Liver (tissue), 8 donors: ENCODE measurements at regions not wholly inside any gene's neighbourhood (a gene's known extent, or its start where the extent isn't known, plus 50 kb on each side); places are given as distances from the start of the nearest gene placed in this dataset.

ENCODE experiments used
- DNase-seq: peaks from one replicate; pipeline ENCODE4 v3.0.0-alpha.2; 2017; ENCODE audit warnings: low spot score
- H3K27ac ChIP-seq, 2 donors: one replicate each; pipeline ENCODE4 v1.7.0; 2013; ENCODE audit warnings: inconsistent platforms in 2 of 2, low read length in 2 of 2, control low read depth in 1 of 2, low read depth in 1 of 2, mild to moderate bottlenecking in 1 of 2
- H3K27me3 ChIP-seq, 4 donors: one replicate each; pipeline versions ENCODE4 v1.6.1 to v1.7.0; 2013; ENCODE audit warnings: low read length in 3 of 4, inconsistent platforms in 1 of 4, mild to moderate bottlenecking in 1 of 4, moderate library complexity in 1 of 4; ENCODE audit not compliant: control insufficient read depth in 4 of 4, insufficient read depth in 4 of 4
- H3K36me3 ChIP-seq, 4 donors: one replicate each; pipeline versions ENCODE4 v1.6.1 to v1.7.0; 2013; ENCODE audit warnings: low read length in 3 of 4, mild to moderate bottlenecking in 3 of 4, low read depth in 1 of 4, moderate library complexity in 1 of 4; ENCODE audit not compliant: control insufficient read depth in 4 of 4, insufficient read depth in 3 of 4
- H3K4me1 ChIP-seq, 4 donors: one replicate each; pipeline versions ENCODE4 v1.6.1 to v1.7.0; 2013; ENCODE audit warnings: low read length in 3 of 4, mild to moderate bottlenecking in 3 of 4, moderate library complexity in 1 of 4; ENCODE audit not compliant: control insufficient read depth in 4 of 4, insufficient read depth in 4 of 4
- H3K4me3 ChIP-seq, 3 donors: one replicate each; pipeline versions ENCODE4 v1.6.1 to v1.7.0; 2013; ENCODE audit warnings: low read length in 3 of 3, control low read depth in 1 of 3, low read depth in 1 of 3, mild to moderate bottlenecking in 1 of 3
- H3K9ac ChIP-seq, 2 donors: one replicate each; pipeline ENCODE4 v1.7.0; 2013; ENCODE audit warnings: low read length in 2 of 2, mild to moderate bottlenecking in 2 of 2, moderate library complexity in 2 of 2, control low read depth in 1 of 2, low read depth in 1 of 2
- H3K9me3 ChIP-seq, 4 donors: one replicate each; pipeline versions ENCODE4 v1.6.1 to v1.7.0; 2013; ENCODE audit warnings: low read length in 3 of 4; ENCODE audit not compliant: control insufficient read depth in 4 of 4
- ATF3 ChIP-seq: IDR thresholded peaks from 2 replicates; pipeline ENCODE4 v1.6.1; 2016; ENCODE audit warnings: antibody characterized with exemption
- CTCF ChIP-seq: fragments of 150-350 bp; IDR thresholded peaks from 2 replicates; pipeline ENCODE4 v1.5.1; 2017; ENCODE audit warnings: improper control_type of control experiment, low read depth, low read length; ENCODE audit not compliant: missing input control
- EGR1 ChIP-seq, 2 donors: IDR thresholded peaks; 2 replicates each; pipeline ENCODE4 v1.6.1; 2016 to 2018; ENCODE audit warnings: antibody characterized with exemption in 2 of 2, low read depth in 2 of 2
- FOXA1 ChIP-seq: IDR thresholded peaks from 2 replicates; pipeline ENCODE4 v1.6.1; 2016; ENCODE audit warnings: antibody characterized with exemption
- FOXA2 ChIP-seq: IDR thresholded peaks from 2 replicates; pipeline ENCODE4 v1.6.1; 2016; ENCODE audit warnings: antibody characterized with exemption
- HNF4A ChIP-seq, 2 donors: conservative IDR thresholded peaks; 2 replicates each; pipeline ENCODE4 v1.6.1; 2016; ENCODE audit warnings: antibody characterized with exemption in 2 of 2, mild to moderate bottlenecking in 2 of 2
- HNF4G ChIP-seq: IDR thresholded peaks from 2 replicates; pipeline ENCODE4 v1.6.1; 2016; ENCODE audit warnings: antibody characterized with exemption
- JUND ChIP-seq, 2 donors: IDR thresholded peaks; 2 replicates each; pipeline ENCODE4 v1.6.1; 2016; ENCODE audit warnings: antibody characterized with exemption in 2 of 2
- NR2F2 ChIP-seq: IDR thresholded peaks from 2 replicates; pipeline ENCODE4 v1.6.1; 2016; ENCODE audit warnings: antibody characterized with exemption
- RAD21 ChIP-seq, 2 donors: IDR thresholded peaks; 2 replicates each; pipeline ENCODE4 v1.6.1; 2016; ENCODE audit warnings: antibody characterized with exemption in 2 of 2, mild to moderate bottlenecking in 2 of 2
- TAF1 ChIP-seq: conservative IDR thresholded peaks from 2 replicates; pipeline ENCODE4 v1.6.1; 2016; ENCODE audit warnings: antibody characterized with exemption, mild to moderate bottlenecking
- whole genome bisulfite sequencing: extraction: QIAGEN DNeasy Blood & Tissue Kit; methylation state at CpG from one replicate; pipeline ENCODE4 v1.1.7; 2013; 5-methylcytosine and 5-hydroxymethylcytosine counted together
- TF ChIP-seq, protein P1 (sequence below): IDR thresholded peaks from 2 replicates; pipeline ENCODE4 v1.6.1; 2016; ENCODE audit warnings: antibody characterized with exemption, mild to moderate bottlenecking
- donor health status: healthy.
- donor health status: healthy.
- donor health status: healthy.
- donor health status: healthy.
- donor health status: healthy.

- no peak overlapping the region for H3K4me3 ChIP-seq
- H3K9ac ChIP-seq = no peak overlapping the region
- no peak for DNase-seq
- H3K9me3 ChIP-seq = no peaks in the 10 kb centered on the region
- TF ChIP-seq EGR1 (IDR thresholded peaks at IDR 0.05; ENCODE audit: low read depth in 2 of 2) = no peak
- no peak for TF ChIP-seq HNF4A (conservative IDR thresholded peaks at IDR 0.05)
- no peak for TF ChIP-seq CTCF
- TF ChIP-seq HNF4G = no peak
- TF ChIP-seq, protein P1, sequence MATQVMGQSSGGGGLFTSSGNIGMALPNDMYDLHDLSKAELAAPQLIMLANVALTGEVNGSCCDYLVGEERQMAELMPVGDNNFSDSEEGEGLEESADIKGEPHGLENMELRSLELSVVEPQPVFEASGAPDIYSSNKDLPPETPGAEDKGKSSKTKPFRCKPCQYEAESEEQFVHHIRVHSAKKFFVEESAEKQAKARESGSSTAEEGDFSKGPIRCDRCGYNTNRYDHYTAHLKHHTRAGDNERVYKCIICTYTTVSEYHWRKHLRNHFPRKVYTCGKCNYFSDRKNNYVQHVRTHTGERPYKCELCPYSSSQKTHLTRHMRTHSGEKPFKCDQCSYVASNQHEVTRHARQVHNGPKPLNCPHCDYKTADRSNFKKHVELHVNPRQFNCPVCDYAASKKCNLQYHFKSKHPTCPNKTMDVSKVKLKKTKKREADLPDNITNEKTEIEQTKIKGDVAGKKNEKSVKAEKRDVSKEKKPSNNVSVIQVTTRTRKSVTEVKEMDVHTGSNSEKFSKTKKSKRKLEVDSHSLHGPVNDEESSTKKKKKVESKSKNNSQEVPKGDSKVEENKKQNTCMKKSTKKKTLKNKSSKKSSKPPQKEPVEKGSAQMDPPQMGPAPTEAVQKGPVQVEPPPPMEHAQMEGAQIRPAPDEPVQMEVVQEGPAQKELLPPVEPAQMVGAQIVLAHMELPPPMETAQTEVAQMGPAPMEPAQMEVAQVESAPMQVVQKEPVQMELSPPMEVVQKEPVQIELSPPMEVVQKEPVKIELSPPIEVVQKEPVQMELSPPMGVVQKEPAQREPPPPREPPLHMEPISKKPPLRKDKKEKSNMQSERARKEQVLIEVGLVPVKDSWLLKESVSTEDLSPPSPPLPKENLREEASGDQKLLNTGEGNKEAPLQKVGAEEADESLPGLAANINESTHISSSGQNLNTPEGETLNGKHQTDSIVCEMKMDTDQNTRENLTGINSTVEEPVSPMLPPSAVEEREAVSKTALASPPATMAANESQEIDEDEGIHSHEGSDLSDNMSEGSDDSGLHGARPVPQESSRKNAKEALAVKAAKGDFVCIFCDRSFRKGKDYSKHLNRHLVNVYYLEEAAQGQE = no peak
- TF ChIP-seq ATF3 = no peak
- no peak for TF ChIP-seq FOXA2
- no peak for TF ChIP-seq TAF1
- no peak for TF ChIP-seq JUND (IDR thresholded peaks at IDR 0.05)
- no peak for TF ChIP-seq RAD21 (IDR thresholded peaks at IDR 0.05)
- TF ChIP-seq FOXA1 = no peak
- TF ChIP-seq NR2F2 = no peak
- H3K4me1 ChIP-seq = peaks cover 0 to 2% (median under 1%) of the 10 kb centered on the region in 4 donors
- H3K27ac ChIP-seq = no peak overlapping the region
- WGBS = 69% methylated on average over 7 of the region's 7 CpGs
- H3K27me3 ChIP-seq = no peaks in the 10 kb centered on the region
- H3K36me3 ChIP-seq = no peaks in the 10 kb centered on the region
Observed at GRCh38 chr12:124188084-124188483, 106.8 kb upstream of the RFLNA start.

GRCh38 chr12:124188561-124189405 is 106.1 kb upstream of the RFLNA start:
- no peak for DNase-seq

More at GRCh38 chr12:124188561-124189405, 106.1 kb upstream of the RFLNA start:
- H3K9me3 ChIP-seq = no peaks in the 10 kb centered on the region
- TF ChIP-seq FOXA1 (no peak), RAD21 (IDR thresholded peaks at IDR 0.05) (peak in 1 of 2 donors; percentile 13)
- no peaks in the 10 kb centered on the region for H3K27me3 ChIP-seq
- H3K4me1 ChIP-seq = peaks cover 0 to 2% (median under 1%) of the 10 kb centered on the region in 4 donors
- no peak overlapping the region for H3K27ac ChIP-seq
- H3K36me3 ChIP-seq = no peaks in the 10 kb centered on the region
- WGBS = 63% methylated on average over 15 of the region's 15 CpGs
- H3K4me3 ChIP-seq = no peak overlapping the region
- H3K9ac ChIP-seq = no peak overlapping the region
